GM12891 (cell line): ENCODE measurements at regions not wholly inside any gene's neighbourhood (a gene's known extent, or its start where the extent isn't known, plus 50 kb on each side); places are given as distances from the start of the nearest gene placed in this dataset.

Experiments used
- POLR2A ChIP-seq: IDR thresholded peaks from 2 replicates; pipeline ENCODE4 v1.6.1; 2011; ENCODE audit warnings: low read depth, low read length, control low read depth
- POLR2AphosphoS5 ChIP-seq: IDR thresholded peaks from 2 replicates; pipeline ENCODE4 v1.6.1; 2011; ENCODE audit warnings: low read depth, low read length, control low read depth
- POU2F2 ChIP-seq: IDR thresholded peaks from 2 replicates; pipeline ENCODE4 v1.6.1; 2011; ENCODE audit warnings: low read depth, mild to moderate bottlenecking, control low read depth, low read length, moderate library complexity
- SPI1 ChIP-seq: IDR thresholded peaks from 2 replicates; pipeline ENCODE4 v1.6.1; 2011; ENCODE audit warnings: low read depth, low read length, control low read depth
- TAF1 ChIP-seq: IDR thresholded peaks from 2 replicates; pipeline ENCODE4 v1.6.1; 2011; ENCODE audit warnings: low read depth, low read length, control low read depth

DNA sequence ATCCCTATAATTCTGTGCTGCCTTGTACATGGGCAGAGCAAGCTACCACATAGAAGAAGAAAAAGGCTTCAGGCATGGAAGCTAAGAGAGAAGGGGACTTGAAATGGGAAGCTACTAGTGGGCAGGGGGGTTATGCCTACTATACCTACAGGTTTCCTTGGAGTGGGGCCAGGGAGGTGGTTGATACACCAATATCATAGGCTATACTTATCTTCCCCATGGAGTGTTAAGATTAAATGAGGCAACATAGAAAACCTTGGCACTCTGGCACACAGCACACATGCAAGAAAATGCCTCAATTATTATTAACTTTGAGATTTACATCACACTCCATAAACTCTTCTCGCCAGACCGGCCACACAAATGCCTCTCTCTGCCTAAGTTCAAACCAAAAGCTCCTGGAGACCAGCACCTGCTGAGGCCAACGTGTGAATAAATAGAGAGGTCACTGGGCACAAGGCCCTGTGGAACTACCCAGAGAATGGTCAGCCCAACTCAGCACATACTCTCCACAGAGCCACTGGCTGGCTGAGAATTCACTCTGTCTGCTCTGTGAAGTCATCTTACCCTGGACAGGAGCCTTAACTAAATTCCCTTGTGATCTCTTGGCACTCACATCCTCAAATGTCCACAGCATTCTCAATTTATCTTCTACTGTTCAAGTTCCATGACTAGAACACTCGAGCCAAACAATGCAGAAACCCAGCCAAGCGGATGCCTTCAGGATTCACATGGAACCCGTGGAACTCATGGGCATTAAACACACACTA is 498.7 kb downstream of the BCL11A start:
- TF ChIP-seq POLR2A: no peak
- TF ChIP-seq POLR2AphosphoS5: no peak
- no peak for TF ChIP-seq TAF1
- no peak for TF ChIP-seq POU2F2
- no peak for TF ChIP-seq SPI1
